Hematopoietic multipotent progenitor cell treated with erythropoietin and hydrocortisone succinate and interleukin-3 and kit ligand, for 4 days (in vitro differentiated cells): ENCODE measurements at regions not wholly inside any gene's neighbourhood (a gene's known extent, or its start where the extent isn't known, plus 50 kb on each side); places are given as distances from the start of the nearest gene placed in this dataset.

Experiments used
- DNase-seq: peaks from one replicate; pipeline ENCODE4 v3.0.0-alpha.2; 2015

DNA sequence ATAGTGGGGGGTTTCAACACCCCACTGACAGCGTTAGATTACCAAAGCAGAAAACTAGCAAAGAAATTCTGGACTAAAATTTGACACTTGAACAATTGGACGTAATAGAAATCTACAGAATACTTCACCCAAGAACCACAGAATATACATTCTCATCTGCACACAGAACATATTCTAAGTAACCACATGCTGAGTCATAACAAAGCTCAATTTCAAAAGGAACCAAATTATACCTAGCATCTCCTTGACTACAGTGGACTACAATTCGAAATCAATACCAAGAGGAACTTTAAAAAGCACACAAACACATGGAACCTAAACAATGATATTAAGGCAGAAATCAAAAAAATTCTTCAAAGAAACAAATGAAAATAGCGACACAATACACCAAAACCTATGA lies 871.6 kb upstream of the MDGA2 start:
- DNase-seq = no peak

DNA sequence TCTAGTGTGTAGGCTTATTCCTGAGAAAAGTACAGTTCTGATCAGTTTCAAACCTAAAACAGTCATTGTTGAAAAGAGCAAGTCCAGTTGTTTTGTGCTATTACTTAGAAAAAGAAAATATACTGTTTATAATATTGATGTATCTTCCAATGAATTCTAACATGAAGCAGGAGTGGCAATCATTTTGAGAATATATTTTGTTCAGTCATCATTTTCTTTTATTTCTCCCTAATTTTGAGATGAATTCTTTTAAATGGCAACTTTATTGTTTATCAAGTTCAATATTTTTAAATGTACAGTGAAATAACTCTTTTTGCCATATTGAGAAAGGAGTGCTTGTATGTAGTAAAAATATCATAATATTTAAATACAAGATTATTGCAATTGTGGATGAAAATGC lies 862.2 kb upstream of the MDGA2 start:
- no peak for DNase-seq

DNA sequence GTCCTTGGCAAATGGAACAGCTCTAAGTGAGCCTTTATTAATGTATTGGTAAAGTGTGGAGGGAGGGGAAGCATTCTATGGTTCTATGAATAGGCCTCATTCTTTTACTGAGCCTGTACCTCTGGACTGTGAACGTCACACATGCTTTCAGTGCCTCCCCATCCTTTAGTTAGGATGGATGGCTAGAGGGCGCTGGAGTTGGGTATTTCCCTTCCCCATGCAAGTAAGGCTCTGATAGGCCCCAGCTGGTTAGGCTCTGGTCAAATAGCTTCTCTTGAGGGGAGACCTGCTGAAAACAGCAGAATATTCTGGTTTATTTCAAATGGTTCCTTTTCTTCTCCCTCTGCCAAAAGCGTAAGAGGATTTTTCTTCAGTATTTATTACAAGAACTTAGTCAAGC lies 860.9 kb upstream of the MDGA2 start:
- no peak for DNase-seq

- no peak for DNase-seq
Measured at GRCh38 chr14:48527832-48528231, 852.4 kb upstream of the MDGA2 start.

DNA sequence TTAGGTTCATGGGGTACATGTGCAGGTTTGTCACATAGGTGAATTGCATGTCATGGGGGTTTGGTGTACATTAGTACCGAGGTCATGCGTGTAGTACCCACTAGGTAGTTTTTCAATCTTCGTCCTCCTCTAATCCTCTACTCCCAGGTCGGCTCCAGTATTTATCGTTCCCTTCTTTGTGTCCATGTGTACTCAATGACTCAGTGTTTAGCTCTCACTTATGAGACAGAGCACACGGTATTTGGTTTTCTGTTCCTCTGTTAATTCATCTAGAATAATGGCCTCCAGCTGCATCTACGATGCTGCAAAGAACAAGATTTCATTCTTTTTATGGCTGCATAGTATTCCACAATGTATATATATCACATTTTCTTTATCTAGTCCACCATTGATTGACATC lies 850.9 kb upstream of the MDGA2 start:
- DNase-seq = no peak

- no peak for DNase-seq
Measured at GRCh38 chr14:48504921-48505320, 829.5 kb upstream of the MDGA2 start.

GRCh38 chr14:48490756-48491155 lies 815.4 kb upstream of the MDGA2 start:
- DNase-seq = no peak

GRCh38 chr14:48473944-48474343 lies 798.5 kb upstream of the MDGA2 start:
- DNase-seq = no peak

DNA sequence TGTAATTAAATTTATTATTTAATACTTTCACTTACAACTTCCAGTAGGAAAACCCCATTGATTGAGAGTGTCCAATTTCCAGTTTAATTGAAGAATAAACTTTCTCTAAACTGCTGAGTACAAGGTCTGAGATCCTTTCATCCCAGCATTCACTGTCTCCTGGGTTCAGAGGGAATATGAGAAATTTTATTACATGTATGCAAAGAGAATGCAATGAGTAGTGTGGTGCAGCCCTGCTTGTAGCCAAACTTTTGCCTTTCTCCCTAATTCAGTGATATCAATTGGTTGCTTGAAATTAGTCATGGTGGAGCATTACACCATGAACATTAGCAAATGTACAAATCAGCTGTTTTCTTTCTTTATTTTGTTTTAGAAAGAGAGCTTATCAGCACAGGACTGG lies 780.6 kb upstream of the MDGA2 start:
- no peak for DNase-seq

DNA sequence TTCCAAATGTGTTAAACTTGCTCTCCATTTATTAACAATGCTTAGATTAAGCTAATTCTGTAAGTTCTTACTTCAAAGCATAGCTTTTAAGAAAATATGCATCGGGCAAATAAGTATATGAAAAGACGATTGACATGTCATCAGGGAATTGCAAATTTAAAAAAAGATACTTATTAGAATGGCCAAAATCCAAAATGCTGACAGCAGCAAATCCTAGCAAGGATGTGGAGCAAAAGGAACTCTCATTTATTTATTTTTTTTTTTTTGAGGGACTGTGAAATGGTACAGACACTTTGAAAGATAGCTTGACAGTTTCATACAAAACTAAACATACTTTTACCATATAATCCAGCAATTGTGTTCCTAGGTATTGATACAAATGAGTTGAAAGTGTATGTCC lies 779.5 kb upstream of the MDGA2 start:
- DNase-seq = no peak

- no peak for DNase-seq
Measured at GRCh38 chr14:48452437-48452995, 777.1 kb upstream of the MDGA2 start.

DNA sequence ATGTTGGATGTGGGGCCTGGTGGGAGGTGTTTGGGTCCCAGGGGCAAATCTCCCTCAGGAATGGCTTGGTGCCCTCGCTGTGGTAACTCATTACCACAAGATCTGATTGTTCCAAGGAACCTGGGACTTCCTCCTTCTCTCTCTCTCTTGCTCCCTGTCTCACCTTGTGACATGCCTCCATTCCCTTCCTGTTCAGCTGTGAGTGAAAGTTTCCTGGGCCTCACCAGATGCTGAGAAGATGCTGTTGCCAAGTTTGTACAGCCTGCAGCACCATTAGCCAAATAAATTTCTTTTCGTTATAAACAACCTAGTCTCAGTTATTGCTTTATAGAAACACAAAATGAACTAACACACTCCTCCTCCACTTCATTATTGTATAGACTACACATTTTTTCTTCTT lies 759.8 kb upstream of the MDGA2 start:
- DNase-seq = no peak

DNA sequence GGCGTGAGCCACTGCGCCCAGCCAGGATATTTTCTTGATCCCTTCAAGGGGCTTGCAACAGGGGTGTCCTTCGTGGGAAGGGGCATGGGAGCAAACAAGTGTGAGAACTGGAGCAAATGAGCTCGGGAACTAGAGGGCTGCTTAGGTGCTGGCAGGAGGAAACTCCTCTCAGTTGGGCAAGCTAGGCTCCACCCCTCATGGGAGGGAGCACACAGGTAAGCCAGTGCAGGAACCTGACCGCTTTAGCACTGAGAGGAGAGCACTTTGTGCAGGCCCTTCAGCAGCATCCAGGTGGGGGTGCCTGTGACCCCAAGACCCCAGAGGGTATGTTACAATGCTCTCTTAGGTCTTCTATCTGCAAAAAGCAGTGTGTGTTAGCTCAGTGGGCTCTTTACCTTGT lies 755.4 kb upstream of the MDGA2 start:
- no peak for DNase-seq

GRCh38 chr14:48429512-48429911 lies 754.1 kb upstream of the MDGA2 start:
- no peak for DNase-seq

GRCh38 chr14:48417715-48418500 lies 742.5 kb upstream of the MDGA2 start:
- no peak for DNase-seq

DNA sequence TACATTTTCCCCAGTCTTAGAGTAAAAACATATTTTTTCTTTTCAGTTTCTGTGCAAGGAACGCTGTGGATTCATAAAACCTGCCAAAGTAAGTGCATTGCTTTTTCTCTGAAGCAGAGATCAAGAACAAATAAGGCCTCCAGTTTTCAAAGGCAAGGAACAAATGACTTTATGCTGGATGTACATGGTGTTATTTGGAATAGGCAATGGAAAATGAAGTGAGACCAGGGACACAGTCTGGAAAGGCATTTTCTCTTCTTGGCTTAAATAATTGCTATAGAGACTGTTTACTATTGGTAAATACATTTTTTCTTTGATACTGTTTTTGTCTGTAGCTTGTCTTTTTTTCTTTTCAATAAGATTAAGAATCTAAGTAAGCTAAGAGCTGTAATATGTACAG lies 725.9 kb upstream of the MDGA2 start:
- DNase-seq = no peak

DNA sequence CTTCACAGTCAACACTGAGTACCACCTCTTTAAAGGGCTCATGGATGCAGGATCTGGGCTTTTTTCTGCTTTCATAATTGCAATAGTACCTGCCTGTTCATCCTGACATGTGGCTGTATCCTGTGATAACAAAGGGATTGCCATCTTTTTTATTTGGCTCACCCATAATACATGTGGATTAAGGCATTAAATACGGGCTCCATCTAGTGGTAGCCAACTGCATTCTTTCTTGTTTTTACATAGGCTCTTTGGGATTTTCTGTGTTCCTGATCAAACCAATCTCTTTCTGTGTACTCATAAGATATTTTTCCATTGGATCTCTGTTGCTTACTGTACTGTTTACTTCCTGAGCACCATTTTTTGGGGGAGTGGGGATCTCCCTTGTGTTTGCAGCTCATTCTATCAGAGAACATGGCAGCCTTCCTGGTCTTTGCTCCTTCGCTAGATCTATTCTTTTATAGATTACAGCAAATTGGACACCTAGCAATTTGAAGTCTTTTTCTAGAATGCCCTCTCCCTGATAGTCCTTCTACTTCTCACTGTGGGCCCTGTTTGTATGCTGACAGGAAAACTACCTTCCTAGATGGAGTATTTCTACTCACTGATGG lies 723.4 kb upstream of the MDGA2 start:
- peak; percentile 68 for DNase-seq

DNA sequence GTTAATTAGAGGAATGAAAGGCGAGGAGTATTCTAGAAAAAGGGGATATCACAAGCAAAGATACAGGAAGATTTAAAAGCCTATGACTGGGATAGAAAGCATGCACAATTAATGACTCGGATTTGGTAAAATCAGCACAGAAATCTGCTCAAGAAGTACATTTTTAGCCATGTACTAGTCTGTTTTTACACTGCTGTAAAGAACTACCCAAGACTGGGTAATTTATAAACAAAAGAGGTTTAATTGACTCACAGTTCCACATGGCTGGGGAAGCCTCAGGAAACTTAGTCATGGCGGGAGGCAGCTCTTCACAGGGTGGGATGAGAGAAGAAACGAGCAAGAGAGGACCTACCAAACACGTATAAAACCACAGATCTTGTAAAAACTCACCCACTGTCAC lies 716.3 kb upstream of the MDGA2 start:
- no peak for DNase-seq

- no peak for DNase-seq
Measured at GRCh38 chr14:48390346-48390745, 714.9 kb upstream of the MDGA2 start.

DNA sequence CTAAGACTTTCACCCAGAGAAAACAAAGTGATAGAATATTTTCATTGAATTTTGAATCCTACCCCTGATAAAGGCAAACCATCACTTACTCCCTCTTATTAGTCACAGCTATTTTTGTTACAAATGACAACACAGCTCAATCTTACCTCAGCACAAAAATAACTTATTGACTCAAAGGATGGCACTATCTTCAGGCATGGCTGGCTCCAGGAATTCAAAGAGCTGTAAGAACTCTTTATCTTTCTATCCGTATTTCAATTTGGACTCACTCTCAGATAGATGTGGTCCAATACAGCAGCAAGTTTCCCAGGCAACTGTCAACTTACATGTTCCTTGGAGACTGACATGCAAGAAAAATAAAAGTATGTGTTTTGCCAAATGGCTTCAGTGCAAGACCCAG lies 709.4 kb upstream of the MDGA2 start:
- DNase-seq = no peak

GRCh38 chr14:48382961-48383360 lies 707.6 kb upstream of the MDGA2 start:
- no peak for DNase-seq

- no peak for DNase-seq
Measured at GRCh38 chr14:48378541-48378940, 703.1 kb upstream of the MDGA2 start.

GRCh38 chr14:48373981-48374380 lies 698.6 kb upstream of the MDGA2 start:
- no peak for DNase-seq

DNA sequence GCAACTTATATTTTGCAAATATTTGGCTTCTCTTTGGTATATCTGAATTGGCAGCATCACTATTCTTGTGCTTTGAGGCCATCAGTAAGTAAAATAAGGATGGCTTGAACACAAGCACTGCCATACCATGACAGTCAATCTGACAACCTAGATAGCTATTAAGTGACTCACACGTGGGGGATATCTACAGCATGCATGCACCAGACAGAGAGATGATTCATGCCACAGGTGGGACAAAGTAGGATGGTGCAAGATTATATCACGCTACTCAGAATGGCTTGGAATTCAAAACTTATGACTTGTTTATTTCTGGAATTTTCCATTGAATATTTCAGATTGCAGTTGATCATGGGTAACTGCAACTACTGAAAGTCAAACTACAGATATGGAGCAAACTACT lies 675.6 kb upstream of the MDGA2 start:
- no peak for DNase-seq

GRCh38 chr14:48349689-48350088 lies 674.3 kb upstream of the MDGA2 start:
- DNase-seq = no peak
